ENCODE measurements at regions not wholly inside any gene's neighbourhood (a gene's known extent, or its start where the extent isn't known, plus 50 kb on each side); places are given as distances from the start of the nearest gene placed in this dataset.
"Not testable (repeated sequence)": the region's sequence is repeated elsewhere in the genome, so short reads cannot be mapped to it uniquely, and the experiment has no call there.

- Histone ChIP-seq H3K4me3 (no peak overlapping the region), H3K27me3 (peaks cover 0 to 6% of the 10 kb centered on the region in 2 donors), H3K27ac (no peak overlapping the region), H3K4me1 (no peaks in the 10 kb centered on the region), H3K9me3 (no peaks in the 10 kb centered on the region), H3K36me3 (no peaks in the 10 kb centered on the region)
- ATAC-seq = no peak
- TF ChIP-seq CTCF (IDR thresholded peaks at IDR 0.05) = no peak
- intact Hi-C loops (cut with DNase I) = no loop called here
- no peak for DNase-seq
Observed at GRCh38 chr22:22773979-22774604, 113.5 kb upstream of the IGLL5 start.

- H3K36me3 ChIP-seq; ATAC-seq; H3K27ac ChIP-seq; H3K27me3 ChIP-seq; DNase-seq; intact Hi-C loops (cut with DNase I); H3K9me3 ChIP-seq; H3K4me1 ChIP-seq; H3K4me3 ChIP-seq: not testable (repeated sequence)
Observed at GRCh38 chr22:22774762-22775161, 112.9 kb upstream of the IGLL5 start.

GRCh38 chr22:22776121-22776520 is 111.5 kb upstream of the IGLL5 start:
- no peak for ATAC-seq

GRCh38 chr22:22779213-22779612 is 108.4 kb upstream of the IGLL5 start:
- TF ChIP-seq CTCF (IDR thresholded peaks at IDR 0.05) = no peak
- peaks cover 0 to 9% of the 10 kb centered on the region in 2 donors for H3K27me3 ChIP-seq
- no peak for DNase-seq
- no peak overlapping the region for H3K4me3 ChIP-seq
- H3K4me1 ChIP-seq = no peaks in the 10 kb centered on the region
- intact Hi-C loops (cut with DNase I) = no loop called here
- no peaks in the 10 kb centered on the region for H3K36me3 ChIP-seq
- H3K27ac ChIP-seq = no peak overlapping the region
- no peaks in the 10 kb centered on the region for H3K9me3 ChIP-seq
- ATAC-seq = no peak

More at GRCh38 chr22:22776121-22776520, 111.5 kb upstream of the IGLL5 start:
- intact Hi-C loops (cut with DNase I) = no loop called here
- H3K27ac ChIP-seq = no peak overlapping the region
- DNase-seq = no peak
- H3K27me3 ChIP-seq = no peaks in the 10 kb centered on the region
- H3K4me1 ChIP-seq = no peaks in the 10 kb centered on the region
- no peak overlapping the region for H3K4me3 ChIP-seq
- H3K36me3 ChIP-seq = no peaks in the 10 kb centered on the region
- no peak for TF ChIP-seq CTCF (IDR thresholded peaks at IDR 0.05)
- no peaks in the 10 kb centered on the region for H3K9me3 ChIP-seq

- Histone ChIP-seq H3K27ac (no peak overlapping the region), H3K9me3 (no peaks in the 10 kb centered on the region), H3K27me3 (peaks cover 0 to 25% of the 10 kb centered on the region in 2 donors), H3K36me3 (no peaks in the 10 kb centered on the region), H3K4me1 (no peaks in the 10 kb centered on the region), H3K4me3 (no peak overlapping the region)
- DNase-seq = no peak
- intact Hi-C loops (cut with DNase I) = no loop called here
- no peak for ATAC-seq
- TF ChIP-seq CTCF (IDR thresholded peaks at IDR 0.05) = no peak
Observed at GRCh38 chr22:22783575-22783974, 104.0 kb upstream of the IGLL5 start.

Data from left lung (tissue), 4 donors.